Inflammatory macrophage (primary cell): ENCODE measurements at regions not wholly inside any gene's neighbourhood (a gene's known extent, or its start where the extent isn't known, plus 50 kb on each side); places are given as distances from the start of the nearest gene placed in this dataset.
"Not testable (repeated sequence)": the region's sequence is repeated elsewhere in the genome, so short reads cannot be mapped to it uniquely, and the experiment has no call there.

ENCODE experiments used
- DNase-seq, 2 donors: peaks; one replicate each; pipeline ENCODE4 v3.0.0-alpha.2; 2020 to 2022

GRCh38 chr2:75324861-75325284, 125.6 kb upstream of the TACR1 start:
- no peak for DNase-seq

GRCh38 chr2:75324141-75324540, 124.8 kb upstream of the TACR1 start:
- no peak for DNase-seq

GRCh38 chr2:75321599-75321922, 122.2 kb upstream of the TACR1 start:
- DNase-seq: no peak

- DNase-seq: no peak
Observed at GRCh38 chr2:75320898-75321598, 121.7 kb upstream of the TACR1 start.

GRCh38 chr2:75319951-75320350, 120.6 kb upstream of the TACR1 start:
- DNase-seq: no peak

- DNase-seq: no peak
Observed at GRCh38 chr2:75317802-75318201, 118.5 kb upstream of the TACR1 start.

GRCh38 chr2:75317316-75317715, 118.0 kb upstream of the TACR1 start:
- no peak for DNase-seq

- no peak for DNase-seq
Observed at GRCh38 chr2:75315436-75315835, 116.1 kb upstream of the TACR1 start.

GRCh38 chr2:75311993-75312392, 112.7 kb upstream of the TACR1 start:
- peak in 1 of 2 donors; percentile 6 for DNase-seq

- no peak for DNase-seq
Observed at GRCh38 chr2:75311521-75311920, 112.2 kb upstream of the TACR1 start.

- DNase-seq: no peak
Observed at GRCh38 chr2:75310876-75311275, 111.6 kb upstream of the TACR1 start.

GRCh38 chr2:75309596-75310463, 110.5 kb upstream of the TACR1 start:
- DNase-seq: no peak

GRCh38 chr2:75303227-75303626, 103.9 kb upstream of the TACR1 start:
- no peak for DNase-seq

- no peak for DNase-seq
Observed at GRCh38 chr2:75294362-75294761, 95.0 kb upstream of the TACR1 start.

GRCh38 chr2:75292826-75293225, 93.5 kb upstream of the TACR1 start:
- DNase-seq: no peak

GRCh38 chr2:75290600-75291150, 91.4 kb upstream of the TACR1 start:
- peak in 1 of 2 donors; percentile 7 for DNase-seq

GRCh38 chr2:75289771-75290170, 90.5 kb upstream of the TACR1 start:
- peak in 1 of 2 donors; percentile 42 for DNase-seq

- not testable (repeated sequence) for DNase-seq
Observed at GRCh38 chr2:75289178-75289577, 89.9 kb upstream of the TACR1 start.

- no peak for DNase-seq
Observed at GRCh38 chr2:75288760-75289159, 89.4 kb upstream of the TACR1 start.

GRCh38 chr2:75287624-75288316, 88.5 kb upstream of the TACR1 start:
- peak; percentile 80 to 92 for DNase-seq

- peak; percentile 34 to 54 for DNase-seq
Observed at GRCh38 chr2:75284345-75284744, 85.0 kb upstream of the TACR1 start.

- DNase-seq: no peak
Observed at GRCh38 chr2:75278821-75279379, 79.6 kb upstream of the TACR1 start.

- no peak for DNase-seq
Observed at GRCh38 chr2:75278314-75278713, 79.0 kb upstream of the TACR1 start.
